HepG2 (cell line): ENCODE measurements at regions not wholly inside any gene's neighbourhood (a gene's known extent, or its start where the extent isn't known, plus 50 kb on each side); places are given as distances from the start of the nearest gene placed in this dataset.

Experiments used
- ATAC-seq: fragments of 200-7000 bp; cut with Tn5 transposase; 3 replicates; pipeline ENCODE4 v1.9.1; 2020; ENCODE audit warnings: mild to moderate bottlenecking, moderate library complexity
- BruUV-seq: library from RNA; stranded (reverse); fragments of 400-500 nt; replicated peaks from 2 replicates; lab custom pipeline; 2021; lab: Mats Ljungman, UMichigan
- CTCF ChIA-PET: fragments of 300-600 bp; formaldehyde crosslinking; extraction: SDS; loops from one replicate; lab custom pipeline; 2021; ENCODE audit warnings: low total read pairs, inconsistent platforms, low intra/inter-chr PET ratio; lab: Yijun Ruan, JAX
- POLR2A ChIA-PET: fragments of 350-600 bp; sonication (Branson Sonifier 250); formaldehyde crosslinking; loops from one replicate; lab custom pipeline; 2020; ENCODE audit warnings: antibody characterized with exemption, inconsistent platforms; lab: Yijun Ruan, JAX
- DNase-seq: peaks from one replicate; pipeline ENCODE4 v3.0.0-alpha.2; 2015; ENCODE audit warnings: low spot score
- FAIRE-seq: peaks from 3 replicates; lab custom pipeline; 2011; peaks lifted over from hg19 to GRCh38; lab: Jason Lieb, UNC
- H2AFZ ChIP-seq: one replicate; pipeline ENCODE4 v1.6.1; 2011; ENCODE audit warnings: low read length, inconsistent platforms
- H3K27ac ChIP-seq: fragments of 300-600 bp; 3 replicates; pipeline ENCODE4 v1.8.0; 2011; ENCODE audit warnings: mixed run types, mild to moderate bottlenecking, mixed read lengths, low read length, inconsistent platforms; ENCODE audit not compliant: insufficient read depth; ENCODE audit errors: extremely low read length
- H3K27me3 ChIP-seq, 2 experiments: fragments of 200-600 bp in 1 of 2; 2 replicates in 1 of 2; 3 replicates in 1 of 2; pipeline versions ENCODE4 v1.6.0 to v1.8.0; 2011; ENCODE audit warnings: low read length in 2 of 2, mild to moderate bottlenecking in 2 of 2, moderate library complexity in 2 of 2, inconsistent platforms in 1 of 2; ENCODE audit not compliant: insufficient read depth in 2 of 2, control insufficient read depth in 1 of 2
- H3K36me3 ChIP-seq, 2 experiments: fragments of 200-600 bp in 1 of 2; replicated peaks in 1 of 2; 2 replicates in 1 of 2; 3 replicates in 1 of 2; pipeline versions ENCODE4 v1.5.1 to v1.8.0; 2011; ENCODE audit warnings: low read length in 2 of 2, inconsistent platforms in 1 of 2; ENCODE audit not compliant: insufficient read depth in 2 of 2, control insufficient read depth in 1 of 2
- H3K4me1 ChIP-seq: 2 replicates; pipeline ENCODE4 v1.5.1; 2012; ENCODE audit warnings: low read length, inconsistent platforms; ENCODE audit not compliant: insufficient read depth
- H3K4me2 ChIP-seq: 2 replicates; pipeline ENCODE4 v1.6.0; 2011; ENCODE audit warnings: low read depth, low read length, inconsistent platforms
- H3K4me3 ChIP-seq, 3 experiments: fragments of 200-600 bp in 1 of 3; sonication (generic), shearing (Covaris generic) in 1 of 3; replicated peaks in 1 of 3; 2 replicates each; pipeline ENCODE4 v1.5.1; 2011 to 2016; ENCODE audit warnings: low read length in 3 of 3, inconsistent platforms in 2 of 3, low read depth in 2 of 3, mild to moderate bottlenecking in 2 of 3, control low read depth in 1 of 3, mixed read lengths in 1 of 3; ENCODE audit not compliant: insufficient read depth in 1 of 3
- H3K79me2 ChIP-seq: one replicate; pipeline ENCODE4 v1.6.1; 2011; ENCODE audit warnings: low read length, inconsistent platforms; ENCODE audit not compliant: insufficient read depth
- H3K9ac ChIP-seq: 2 replicates; pipeline ENCODE4 v1.6.0; 2011; ENCODE audit warnings: mild to moderate bottlenecking, low read depth, low read length, inconsistent platforms; ENCODE audit not compliant: insufficient read depth
- H3K9me3 ChIP-seq: 2 replicates; pipeline ENCODE4 v1.5.1; 2012; ENCODE audit warnings: mild to moderate bottlenecking, low read length
- H4K20me1 ChIP-seq: 2 replicates; pipeline ENCODE4 v1.6.0; 2011; ENCODE audit warnings: inconsistent platforms, mild to moderate bottlenecking, low read length, moderate library complexity; ENCODE audit not compliant: insufficient read depth
- ARNT2 ChIP-seq: sonication (generic); formaldehyde crosslinking; IDR thresholded peaks from 2 replicates; pipeline ENCODE4 v1.8.0; 2022; ENCODE audit warnings: mild to moderate bottlenecking, low read depth, missing genetic modification reagents, moderate library complexity
- CSRNP2 ChIP-seq: sonication (generic); formaldehyde crosslinking; conservative IDR thresholded peaks from 2 replicates; pipeline ENCODE4 v1.8.0; 2022; ENCODE audit warnings: low read depth, missing genetic modification reagents
- FOXC1 ChIP-seq: sonication (generic); formaldehyde crosslinking; IDR thresholded peaks from 2 replicates; pipeline ENCODE4 v1.8.0; 2022; ENCODE audit warnings: mild to moderate bottlenecking, missing genetic modification reagents, borderline replicate concordance
- HOXA3 ChIP-seq: sonication (generic); formaldehyde crosslinking; IDR thresholded peaks from 2 replicates; pipeline ENCODE4 v1.5.0; 2020; ENCODE audit warnings: missing genetic modification reagents
- IRF1 ChIP-seq: sonication (generic); formaldehyde crosslinking; IDR thresholded peaks from 2 replicates; pipeline ENCODE4 v1.4.0; 2020; ENCODE audit warnings: low read depth, mild to moderate bottlenecking, missing genetic modification reagents
- KLF11 ChIP-seq: IDR thresholded peaks from 2 replicates; pipeline ENCODE4 v1.6.1; 2016; ENCODE audit warnings: missing compliant biosample characterization
- MIER2 ChIP-seq: IDR thresholded peaks from 2 replicates; pipeline ENCODE4 v1.6.1; 2016; ENCODE audit warnings: missing biosample characterization, missing genetic modification reagents
- PAX8 ChIP-seq: sonication (generic); formaldehyde crosslinking; IDR thresholded peaks from 2 replicates; pipeline ENCODE4 v1.8.0; 2022; ENCODE audit warnings: mild to moderate bottlenecking, missing genetic modification reagents, borderline replicate concordance
- POLR2A ChIP-seq, 2 experiments: IDR thresholded peaks; 2 replicates each; pipeline ENCODE4 v1.6.1; 2011; ENCODE audit warnings: low read depth in 2 of 2, low read length in 2 of 2, mild to moderate bottlenecking in 1 of 2, moderate library complexity in 1 of 2; ENCODE audit not compliant: insufficient read depth in 1 of 2
- RBFOX2 ChIP-seq: fragments of 200-400 bp; formaldehyde crosslinking; IDR thresholded peaks from 2 replicates; pipeline ENCODE4 v1.6.1; 2017; ENCODE audit warnings: low read depth, mild to moderate bottlenecking, low read length
- RFX1 ChIP-seq: fragments of 450-650 bp; IDR thresholded peaks from 2 replicates; pipeline ENCODE4 v1.6.1; 2017
- U2AF1 ChIP-seq: fragments of 200-400 bp; formaldehyde crosslinking; optimal IDR thresholded peaks from 2 replicates; pipeline ENCODE3; 2017; ENCODE audit warnings: mild to moderate bottlenecking, low read depth, low read length
- ZC3H4 ChIP-seq: sonication (generic); formaldehyde crosslinking; IDR thresholded peaks from 2 replicates; pipeline ENCODE4 v1.4.0; 2020; ENCODE audit warnings: missing genetic modification reagents, borderline replicate concordance
- ZFP1 ChIP-seq: IDR thresholded peaks from 2 replicates; pipeline ENCODE4 v1.6.1; 2016
- ZNF10 ChIP-seq: sonication (generic); formaldehyde crosslinking; IDR thresholded peaks from 2 replicates; pipeline ENCODE4 v1.4.0; 2020; ENCODE audit warnings: mild to moderate bottlenecking, low read depth, missing genetic modification reagents, borderline replicate concordance
- ZNF296 ChIP-seq: sonication (generic); formaldehyde crosslinking; conservative IDR thresholded peaks from 2 replicates; pipeline ENCODE4 v1.5.0; 2020; ENCODE audit warnings: mild to moderate bottlenecking, missing genetic modification reagents
- ZNF430 ChIP-seq: sonication (generic); formaldehyde crosslinking; IDR thresholded peaks from 2 replicates; pipeline ENCODE4 v1.9.0; 2021; ENCODE audit warnings: mild to moderate bottlenecking, missing genetic modification reagents
- ZNF44 ChIP-seq: sonication (generic); formaldehyde crosslinking; IDR thresholded peaks from 2 replicates; pipeline ENCODE4 v1.5.1; 2020; ENCODE audit warnings: mild to moderate bottlenecking, missing genetic modification reagents
- ZNF775 ChIP-seq: sonication (generic); formaldehyde crosslinking; IDR thresholded peaks from 2 replicates; pipeline ENCODE4 v1.4.0; 2020; ENCODE audit warnings: missing genetic modification reagents, mild to moderate bottlenecking, moderate library complexity, borderline replicate concordance
- WGBS: methylation state at CpG from one replicate; pipeline ENCODE4 v1.1.6; 2017; ENCODE audit warnings: low lambda C conversion rate; 5-methylcytosine and 5-hydroxymethylcytosine counted together
- in situ Hi-C: cut with HindIII; loops from 2 replicates; pipeline ENCODE4 v1.10.0; 2017; ENCODE audit warnings: low pct_unique_long_range_greater_than_20kb; ENCODE audit not compliant: extremely low pct_ligation_motif_present
- intact Hi-C: fragments of 100-400 bp; cut with micrococcal nuclease; formaldehyde crosslinking; loops from one replicate; pipeline ENCODE4 v1.10.0; 2022; ENCODE audit not compliant: unreplicated experiment

- BruUV-seq = no TSS peak
- Histone ChIP-seq H2AFZ (no peak overlapping the region), H4K20me1 (no peaks in the 10 kb centered on the region), H3K4me1 (no peaks in the 10 kb centered on the region), H3K36me3 (no peaks in the 10 kb centered on the region), H3K4me3 (no peak overlapping the region), H3K4me2 (no peak overlapping the region), H3K9ac (no peak overlapping the region), H3K27me3 (no peaks in the 10 kb centered on the region), H3K27ac (no peak overlapping the region), H3K79me2 (no peaks in the 10 kb centered on the region), H3K9me3 (no peaks in the 10 kb centered on the region)
- ATAC-seq (no peak), DNase-seq (no peak), FAIRE-seq (no peak)
- intact Hi-C loops (no loop called here), in situ Hi-C loops (no loop called here)
- CTCF ChIA-PET = no interaction called here
- POLR2A ChIA-PET = no interaction called here
- TF ChIP-seq PAX8 (CRISPR knock-in tag) = no peak
- WGBS = under 1% methylated on average over 4 of the region's 4 CpGs
Observed at GRCh38 chr10:53091574-53091973, 319.0 kb upstream of the MBL2 start.

GRCh38 chr10:53088961-53089360 is 316.4 kb upstream of the MBL2 start:
- Histone ChIP-seq H2AFZ (no peak overlapping the region), H3K4me3 (no peak overlapping the region), H3K9ac (no peak overlapping the region), H3K79me2 (no peaks in the 10 kb centered on the region), H3K36me3 (no peaks in the 10 kb centered on the region), H3K4me2 (no peak overlapping the region), H3K4me1 (no peaks in the 10 kb centered on the region), H3K9me3 (no peaks in the 10 kb centered on the region), H4K20me1 (no peaks in the 10 kb centered on the region), H3K27me3 (no peaks in the 10 kb centered on the region), H3K27ac (no peak overlapping the region)
- intact Hi-C loops (no loop called here), in situ Hi-C loops (no loop called here)
- ChIA-PET CTCF (no interaction called here), POLR2A (no interaction called here)
- WGBS = 0% methylated on average over 1 of the region's 1 CpG
- FAIRE-seq = no peak
- BruUV-seq = no TSS peak
- no peak for DNase-seq
- ATAC-seq = no peak; the same call in 2 of the 3 replicates
- TF ChIP-seq RBFOX2 = no peak
- no peak for TF ChIP-seq RFX1
- no peak for TF ChIP-seq FOXC1 (CRISPR knock-in tag)
- TF ChIP-seq ZNF430 (CRISPR knock-in tag) = no peak
- no peak for TF ChIP-seq CSRNP2 (CRISPR knock-in tag)
- no peak for TF ChIP-seq U2AF1
- no peak for TF ChIP-seq MIER2 (CRISPR knock-in tag)
- TF ChIP-seq ZNF10 (CRISPR knock-in tag) = no peak
- TF ChIP-seq KLF11 = no peak
- no peak for TF ChIP-seq ZC3H4 (CRISPR knock-in tag)
- no peak for TF ChIP-seq ZNF296 (CRISPR knock-in tag)
- TF ChIP-seq ZNF44 (CRISPR knock-in tag) = no peak
- TF ChIP-seq IRF1 (CRISPR knock-in tag) = no peak
- no peak for TF ChIP-seq HOXA3 (CRISPR knock-in tag)
- TF ChIP-seq ZNF775 (CRISPR knock-in tag) = no peak
- TF ChIP-seq ZFP1 = no peak
- no peak for TF ChIP-seq ARNT2
- TF ChIP-seq POLR2A (IDR thresholded peaks at IDR 0.05; ENCODE audit: insufficient read depth in 1 of 2, low read depth in 2 of 2, low read length in 2 of 2) = no peak
